Nephron progenitor cell (in vitro differentiated cells): ENCODE measurements at regions not wholly inside any gene's neighbourhood (a gene's known extent, or its start where the extent isn't known, plus 50 kb on each side); places are given as distances from the start of the nearest gene placed in this dataset.

Experiments used
- DNase-seq: peaks from one replicate; pipeline ENCODE4 v3.0.0; 2021
- H3K27ac Mint-ChIP-seq: 2 replicates; pipeline ENCODE4 v1.8.0; 2021; ENCODE audit warnings: mild to moderate bottlenecking, moderate library complexity, mixed read lengths
- H3K27me3 Mint-ChIP-seq: 2 replicates; pipeline ENCODE4 v1.8.0; 2021; ENCODE audit warnings: mild to moderate bottlenecking, low read depth, mixed read lengths; ENCODE audit not compliant: poor library complexity
- H3K36me3 Mint-ChIP-seq: 2 replicates; pipeline ENCODE4 v1.8.0; 2021; ENCODE audit warnings: low read depth, mixed read lengths
- H3K4me1 Mint-ChIP-seq: 2 replicates; pipeline ENCODE4 v1.8.0; 2021; ENCODE audit warnings: mixed read lengths
- H3K4me3 Mint-ChIP-seq: 2 replicates; pipeline ENCODE4 v1.8.0; 2021; ENCODE audit warnings: mild to moderate bottlenecking, moderate library complexity, mixed read lengths
- H3K9me3 Mint-ChIP-seq: 2 replicates; pipeline ENCODE4 v1.8.0; 2021; ENCODE audit warnings: mild to moderate bottlenecking, moderate library complexity, mixed read lengths
- CTCF ChIP-seq: fragments of 200-600 bp; sonication (generic); IDR thresholded peaks from 2 replicates; pipeline ENCODE4 v1.5.0; 2021; ENCODE audit warnings: antibody characterized with exemption

GRCh38 chr18:40832362-40832761 is 1122.7 kb upstream of the PIK3C3 start:
- Mint-ChIP-seq H3K36me3 (no peaks in the 10 kb centered on the region), H3K27ac (no peak overlapping the region), H3K9me3 (no peaks in the 10 kb centered on the region), H3K4me3 (no peak overlapping the region), H3K27me3 (no peaks in the 10 kb centered on the region), H3K4me1 (peaks cover 8% of the 10 kb centered on the region)
- DNase-seq = no peak
- TF ChIP-seq CTCF = no peak

GRCh38 chr18:40824291-40824690 is 1130.7 kb upstream of the PIK3C3 start:
- DNase-seq = no peak

GRCh38 chr18:40821596-40822243 is 1133.3 kb upstream of the PIK3C3 start:
- Mint-ChIP-seq H3K9me3 (peaks cover 15% of the 10 kb centered on the region), H3K36me3 (peaks cover 5% of the 10 kb centered on the region), H3K27ac (peak overlapping the region; percentile 9), H3K4me1 (peaks cover 5% of the 10 kb centered on the region), H3K27me3 (no peaks in the 10 kb centered on the region), H3K4me3 (no peak overlapping the region)
- peak; percentile 6 for DNase-seq
- no peak for TF ChIP-seq CTCF

More at GRCh38 chr18:40824291-40824690, 1130.7 kb upstream of the PIK3C3 start:
- no peak overlapping the region for H3K4me3 Mint-ChIP-seq
- H3K27ac Mint-ChIP-seq = no peak overlapping the region
- no peaks in the 10 kb centered on the region for H3K27me3 Mint-ChIP-seq
- peaks cover 5% of the 10 kb centered on the region for H3K36me3 Mint-ChIP-seq
- TF ChIP-seq CTCF = no peak
- peaks cover 5% of the 10 kb centered on the region for H3K4me1 Mint-ChIP-seq
- peaks cover 15% of the 10 kb centered on the region for H3K9me3 Mint-ChIP-seq

GRCh38 chr18:40812981-40813515 is 1142.0 kb upstream of the PIK3C3 start:
- Mint-ChIP-seq H3K4me1 (no peaks in the 10 kb centered on the region), H3K27ac (no peak overlapping the region)

GRCh38 chr18:40810372-40810771 is 1144.7 kb upstream of the PIK3C3 start:
- H3K27ac Mint-ChIP-seq = no peak overlapping the region

More at GRCh38 chr18:40812981-40813515, 1142.0 kb upstream of the PIK3C3 start:
- Mint-ChIP-seq H3K4me3 (no peak overlapping the region), H3K27me3 (peaks cover 3% of the 10 kb centered on the region), H3K36me3 (no peaks in the 10 kb centered on the region), H3K9me3 (no peaks in the 10 kb centered on the region)
- no peak for TF ChIP-seq CTCF
- no peak for DNase-seq

More at GRCh38 chr18:40810372-40810771, 1144.7 kb upstream of the PIK3C3 start:
- peaks cover 10% of the 10 kb centered on the region for H3K4me1 Mint-ChIP-seq
- no peaks in the 10 kb centered on the region for H3K36me3 Mint-ChIP-seq
- no peaks in the 10 kb centered on the region for H3K9me3 Mint-ChIP-seq
- no peak for DNase-seq
- peaks cover 3% of the 10 kb centered on the region for H3K27me3 Mint-ChIP-seq
- no peak for TF ChIP-seq CTCF
- no peak overlapping the region for H3K4me3 Mint-ChIP-seq
